ENCODE measurements at regions not wholly inside any gene's neighbourhood (a gene's known extent, or its start where the extent isn't known, plus 50 kb on each side); places are given as distances from the start of the nearest gene placed in this dataset.

DNA sequence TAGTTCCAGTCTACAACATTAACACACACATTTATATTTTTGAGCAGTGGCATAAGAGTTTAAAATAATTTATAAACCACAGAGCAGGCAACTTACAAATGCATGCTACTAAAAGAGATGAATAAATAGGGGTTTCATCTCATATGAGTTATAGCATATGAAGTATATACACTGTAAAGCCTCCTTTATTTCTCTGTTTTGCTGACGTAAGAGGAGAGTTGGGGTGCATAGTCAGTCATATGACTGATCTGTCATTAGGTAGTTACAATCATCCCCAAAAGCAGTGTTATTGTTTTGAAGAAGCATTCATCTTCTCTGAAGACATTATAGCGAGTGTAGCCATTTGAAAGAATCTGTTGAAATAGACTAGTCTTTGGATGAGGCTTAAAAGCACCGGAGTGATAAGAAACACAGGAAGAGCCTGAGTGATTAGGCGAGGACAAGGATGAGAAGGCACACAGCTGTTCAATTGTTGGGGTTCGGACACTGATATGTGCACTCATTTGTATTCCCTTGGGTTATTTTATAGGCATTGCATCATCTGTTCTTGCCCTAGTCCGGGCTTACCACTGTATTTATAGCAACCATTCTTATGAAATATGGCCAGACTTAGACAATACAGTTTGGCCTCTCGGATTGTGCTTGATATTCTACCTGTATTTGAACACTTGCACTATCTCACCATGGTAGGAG, 325.7 kb downstream of the SAMD5 start:
- TF ChIP-seq FOXJ3 (CRISPR knock-in tag; IDR thresholded peaks at IDR 0.05; ENCODE audit: borderline replicate concordance) (no peak), SP1 (CRISPR knock-in tag; conservative IDR thresholded peaks at IDR 0.05) (no peak), GTF2I (CRISPR knock-in tag; conservative IDR thresholded peaks at IDR 0.05) (no peak), GABPB1 (CRISPR knock-in tag; IDR thresholded peaks at IDR 0.05) (no peak), CTCF (IDR thresholded peaks at IDR 0.05) (no peak)
